Fibroblast of skin of scalp (primary cell): ENCODE measurements at regions not wholly inside any gene's neighbourhood (a gene's known extent, or its start where the extent isn't known, plus 50 kb on each side); places are given as distances from the start of the nearest gene placed in this dataset.

Source experiments
- DNase-seq: peaks from one replicate; pipeline ENCODE4 v3.0.0-alpha.2; 2013

DNA sequence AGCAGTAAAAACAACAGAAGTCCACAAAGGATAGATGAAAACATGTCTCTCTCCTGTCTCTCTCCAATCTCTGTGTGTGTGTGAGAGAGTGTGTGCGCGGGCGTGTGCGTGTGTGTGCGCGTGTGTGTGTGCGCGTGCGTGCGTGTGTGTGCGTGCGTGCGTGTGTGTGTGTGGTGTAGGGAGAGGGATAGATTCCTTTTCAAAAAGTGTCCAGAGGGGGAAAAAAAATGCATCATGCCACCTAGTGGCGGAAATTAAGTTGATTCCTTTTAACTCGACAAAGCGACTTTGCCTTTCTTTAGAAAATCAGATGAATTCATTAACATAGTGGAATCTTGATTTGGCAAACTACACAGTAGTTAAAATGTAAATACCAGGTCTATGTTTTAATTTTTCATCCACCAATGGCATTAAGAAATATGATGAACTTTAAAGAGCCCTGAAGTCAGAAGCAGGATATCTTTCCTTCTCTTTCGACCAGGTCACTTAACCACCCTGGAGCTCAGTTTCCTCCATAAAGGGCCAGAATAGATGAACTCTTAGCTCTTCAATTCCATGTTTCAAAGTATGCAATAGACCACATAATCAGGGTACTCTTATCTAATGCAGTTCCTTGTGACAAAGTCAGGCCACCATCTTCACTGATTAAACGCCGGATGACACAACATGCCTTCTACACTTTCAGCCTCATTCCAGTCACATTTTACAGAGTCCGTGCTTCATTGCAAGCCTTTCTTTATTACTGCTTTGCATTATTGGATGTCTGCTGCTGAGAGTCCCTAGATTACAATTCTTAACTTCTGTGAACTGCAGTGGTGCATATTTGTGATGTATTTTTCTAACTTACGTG, 162.8 kb downstream of the FBXO8 start:
- DNase-seq: peak; percentile 82

- DNase-seq: no peak
Observed at GRCh38 chr4:174119830-174120229, 163.6 kb downstream of the FBXO8 start.

- DNase-seq: peak; percentile 29
Observed at GRCh38 chr4:174119051-174119450, 164.4 kb downstream of the FBXO8 start.

DNA sequence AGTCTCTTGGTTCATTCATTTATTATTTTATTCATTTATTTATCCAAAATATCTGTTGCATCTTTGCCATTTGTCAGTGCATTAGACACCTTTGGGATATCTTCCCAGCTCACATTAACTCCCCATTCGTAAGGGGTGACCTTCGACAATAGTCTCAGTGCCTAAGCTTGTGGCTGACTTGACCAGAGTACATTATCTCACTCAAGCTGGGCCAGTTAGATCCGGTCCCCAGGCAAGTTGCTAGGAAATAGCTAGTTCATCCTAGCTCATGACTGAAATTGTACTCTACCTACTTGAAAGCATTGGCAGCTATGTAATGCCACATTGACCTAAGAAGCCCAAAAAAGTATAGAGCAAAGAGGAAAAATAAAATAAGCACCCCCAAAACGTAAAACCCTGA, 165.3 kb downstream of the FBXO8 start:
- no peak for DNase-seq

DNA sequence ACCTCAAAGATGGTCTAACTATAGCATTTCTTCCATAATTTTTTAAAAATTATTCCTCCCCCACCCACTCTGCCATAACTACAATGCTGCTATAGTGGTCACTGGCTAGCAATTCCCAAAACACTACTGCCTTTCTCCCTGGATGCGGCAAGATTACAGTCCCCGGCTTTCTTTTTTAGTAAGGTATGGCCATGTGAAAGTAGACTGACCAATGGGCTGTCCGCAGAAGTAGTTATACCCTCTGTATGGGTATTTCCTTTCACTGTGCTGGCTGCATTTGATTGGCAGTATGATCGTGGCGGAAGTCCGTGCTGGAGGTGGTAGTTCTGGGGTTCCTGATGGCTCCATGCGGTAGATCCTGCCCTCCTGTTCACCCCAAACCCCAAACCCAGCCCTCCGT, 166.0 kb downstream of the FBXO8 start:
- DNase-seq: no peak

GRCh38 chr4:174116021-174116420, 167.4 kb downstream of the FBXO8 start:
- no peak for DNase-seq

DNA sequence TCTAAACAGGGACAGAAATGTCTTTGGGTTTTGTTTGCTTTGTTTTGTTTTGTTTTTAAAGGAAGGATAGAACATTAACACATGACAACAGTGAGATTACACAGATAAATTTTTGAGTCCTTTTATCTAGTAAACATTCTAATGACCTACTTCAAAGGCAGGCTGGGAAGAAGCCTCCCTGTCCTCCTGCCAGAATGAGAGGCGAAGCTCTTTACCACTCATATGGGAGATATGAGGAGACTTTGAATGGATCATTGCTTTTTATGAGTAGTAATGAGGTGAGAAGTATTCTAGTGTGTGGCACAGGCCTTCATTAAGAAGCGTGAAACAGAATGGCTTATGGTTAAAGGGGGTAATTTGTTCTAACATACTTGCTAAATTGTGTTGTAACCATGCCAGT, 172.0 kb downstream of the FBXO8 start:
- no peak for DNase-seq

GRCh38 chr4:174110180-174110579, 173.3 kb downstream of the FBXO8 start:
- no peak for DNase-seq

DNA sequence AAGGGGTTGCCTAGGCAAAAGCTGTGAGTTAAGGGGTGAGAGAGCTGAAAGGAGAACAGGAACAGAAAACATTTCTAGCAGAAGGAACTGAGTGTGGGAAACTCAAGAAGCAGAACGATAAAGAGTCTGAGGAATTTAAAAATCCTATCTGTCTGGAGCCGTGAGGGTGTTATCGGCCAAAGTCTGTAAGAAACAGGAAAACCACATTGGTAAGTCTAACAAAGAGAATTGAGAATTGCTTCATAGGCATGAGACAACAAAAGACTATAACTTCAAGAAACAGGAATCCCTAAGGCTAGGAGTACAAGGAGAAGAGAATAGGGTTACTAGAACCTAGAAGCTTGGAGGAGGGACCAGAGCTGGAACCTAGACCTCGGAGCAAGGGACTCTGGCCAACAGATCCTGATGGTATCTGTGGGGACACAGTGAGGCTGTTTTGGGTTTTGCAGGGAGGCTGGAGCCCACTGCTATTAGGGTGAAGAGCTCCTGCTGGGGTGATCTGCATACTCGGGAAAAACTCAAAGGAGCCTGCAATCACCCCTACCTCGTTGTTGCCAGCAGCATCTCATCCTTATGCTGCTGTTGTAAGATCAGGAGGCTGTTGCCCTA, 175.6 kb downstream of the FBXO8 start:
- no peak for DNase-seq

- no peak for DNase-seq
Observed at GRCh38 chr4:174105202-174105601, 178.3 kb downstream of the FBXO8 start.

DNA sequence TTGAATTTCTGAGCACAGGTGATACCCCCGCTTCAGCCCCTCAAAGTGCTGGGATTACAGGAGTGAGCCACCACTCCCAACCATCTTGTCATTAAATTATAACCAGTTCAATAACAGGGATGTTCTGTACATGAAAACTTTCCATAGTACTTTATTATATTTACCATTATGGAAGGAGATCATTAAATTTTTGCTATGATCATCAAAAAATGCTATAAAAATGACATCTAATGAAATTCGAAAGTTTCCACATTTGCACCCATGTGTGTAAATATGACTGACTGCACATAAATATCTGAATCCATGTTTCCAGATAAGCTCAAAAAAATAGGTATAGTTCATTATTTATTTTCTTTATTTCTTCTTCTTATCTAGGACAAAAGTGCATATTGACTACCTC, 182.6 kb downstream of the FBXO8 start:
- DNase-seq: no peak

DNA sequence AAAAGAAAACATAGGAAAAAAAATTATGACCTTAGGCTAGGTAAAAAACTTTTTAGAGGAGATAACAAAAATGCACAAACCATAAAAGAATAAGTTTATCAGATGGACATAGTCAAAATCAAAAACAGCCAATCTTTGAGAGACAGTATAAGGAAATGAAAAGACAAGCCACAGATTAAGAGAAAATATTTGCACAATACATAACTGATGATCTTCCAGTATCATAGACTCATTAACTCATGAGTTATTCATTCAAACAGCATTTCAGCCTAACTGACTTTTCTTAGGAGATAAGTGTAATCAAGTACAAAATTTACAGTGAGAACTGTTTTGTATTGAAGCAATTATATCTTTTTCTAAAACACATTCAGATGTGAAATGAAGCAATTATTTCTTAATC, 183.8 kb downstream of the FBXO8 start:
- no peak for DNase-seq

DNA sequence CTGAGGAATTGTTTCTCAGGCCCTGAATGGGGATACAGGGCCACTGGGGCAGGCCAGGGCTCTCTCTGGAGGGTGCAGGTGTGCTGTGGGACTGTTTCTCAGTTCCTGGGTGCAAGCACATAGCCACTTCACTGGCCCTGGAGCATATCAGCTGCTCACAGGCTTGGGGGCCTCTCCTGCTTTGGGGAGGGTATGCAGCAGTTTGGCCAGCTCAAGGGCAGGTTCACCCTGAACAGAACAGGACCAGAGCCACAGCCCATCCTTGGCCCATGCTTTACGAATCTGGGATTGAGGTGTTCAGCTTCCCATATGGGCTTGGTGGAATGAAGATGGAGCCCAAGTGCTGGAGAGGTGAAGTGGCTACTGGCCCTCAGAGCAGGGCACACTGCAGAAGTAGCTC, 186.5 kb downstream of the FBXO8 start:
- no peak for DNase-seq

DNA sequence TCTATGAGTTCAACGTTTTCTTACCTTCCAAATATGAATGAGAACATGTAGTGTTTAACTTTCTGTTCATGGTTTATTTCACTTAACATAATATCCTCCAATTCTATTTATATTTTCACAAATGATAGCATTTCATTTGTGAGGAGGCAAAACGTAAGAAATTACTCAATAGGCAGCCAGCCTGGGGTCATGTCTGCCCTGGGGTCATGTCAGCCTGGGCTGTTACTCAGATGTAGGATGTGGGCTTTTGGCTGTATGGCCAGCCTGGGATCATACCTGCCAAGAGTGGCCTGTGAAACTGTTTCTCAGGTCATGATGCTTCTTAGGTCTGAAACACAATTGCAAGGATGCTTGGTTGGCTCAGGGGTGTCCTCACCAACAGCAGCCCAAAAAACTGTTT, 187.0 kb downstream of the FBXO8 start:
- no peak for DNase-seq

DNA sequence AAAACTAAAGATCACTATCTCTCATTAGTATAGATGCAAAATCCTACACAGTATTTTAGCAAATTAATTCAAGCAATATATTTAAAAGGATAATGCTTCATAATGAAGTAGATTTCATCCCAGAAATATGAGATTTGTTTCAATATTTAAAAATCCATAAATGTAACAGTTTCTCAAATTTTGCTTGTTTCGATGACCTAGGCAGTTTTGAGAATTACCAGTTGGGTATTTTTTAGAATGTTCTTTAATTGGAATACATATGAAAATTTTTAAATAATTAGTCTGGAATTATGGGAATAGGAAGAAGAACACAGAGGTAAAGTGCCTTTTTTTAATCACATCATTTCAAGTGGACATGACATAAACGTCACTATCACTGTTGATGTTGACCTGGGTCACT, 192.3 kb downstream of the FBXO8 start:
- DNase-seq: no peak

- no peak for DNase-seq
Observed at GRCh38 chr4:174089711-174090110, 193.8 kb downstream of the FBXO8 start.

DNA sequence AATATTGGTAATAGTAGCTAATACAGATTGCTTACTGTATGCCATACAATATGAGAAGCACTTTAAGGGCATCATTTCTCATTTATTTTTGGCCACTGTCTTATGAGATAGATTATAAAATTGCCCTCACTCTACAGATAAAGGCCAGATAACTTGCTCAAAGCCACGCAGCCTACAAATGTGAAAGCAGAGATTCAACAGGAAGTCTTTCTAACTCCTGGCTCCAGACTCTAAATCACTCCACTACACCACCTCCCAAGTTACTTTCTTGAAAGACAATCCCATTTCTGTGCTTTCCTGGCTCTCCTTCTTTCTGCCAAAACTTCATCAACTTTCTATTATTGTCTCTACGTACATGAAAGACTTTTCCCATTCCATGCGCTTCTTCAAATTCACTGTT, 194.7 kb downstream of the FBXO8 start:
- DNase-seq: no peak

- DNase-seq: no peak
Observed at GRCh38 chr4:174086829-174087799, 196.4 kb downstream of the FBXO8 start.

DNA sequence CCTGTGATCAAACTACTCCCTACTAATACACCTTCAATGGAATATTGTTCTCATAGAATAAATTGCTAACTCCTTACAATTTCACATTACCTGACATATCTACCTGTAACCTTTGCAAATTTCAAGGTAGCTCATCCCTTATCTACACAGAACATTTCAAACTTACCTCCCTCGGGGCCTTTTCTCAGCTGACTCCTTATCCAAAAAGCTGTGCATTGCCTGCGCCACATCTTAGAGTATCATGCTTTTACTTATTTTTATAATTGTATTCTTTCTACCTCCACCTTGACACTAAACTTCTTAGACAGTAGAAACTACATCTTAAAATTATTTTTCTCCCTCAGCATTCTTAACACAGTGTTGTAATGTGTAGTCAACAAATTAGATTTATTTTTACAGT, 198.5 kb downstream of the FBXO8 start:
- DNase-seq: no peak

- peak; percentile 1 for DNase-seq
Observed at GRCh38 chr4:174084542-174084941, 198.9 kb downstream of the FBXO8 start.

DNA sequence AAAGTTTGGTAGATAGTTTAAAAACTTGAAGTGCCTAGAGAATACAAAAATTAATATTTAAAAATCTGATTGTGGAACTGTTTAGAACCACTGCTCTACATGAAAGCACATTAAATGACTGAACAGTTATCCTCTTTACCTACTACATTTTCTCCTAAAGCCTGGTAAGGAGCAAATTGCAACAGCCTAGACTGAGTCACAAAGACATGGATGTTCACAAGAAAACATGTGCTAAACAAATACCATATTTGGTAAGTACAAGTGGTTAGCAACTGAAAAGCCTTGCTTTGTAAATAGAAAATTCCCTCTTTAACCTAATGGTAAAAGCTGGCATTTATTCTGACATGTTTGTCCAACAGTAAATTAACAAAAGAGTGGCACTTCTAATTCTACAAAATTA, 203.1 kb downstream of the FBXO8 start:
- DNase-seq: no peak

DNA sequence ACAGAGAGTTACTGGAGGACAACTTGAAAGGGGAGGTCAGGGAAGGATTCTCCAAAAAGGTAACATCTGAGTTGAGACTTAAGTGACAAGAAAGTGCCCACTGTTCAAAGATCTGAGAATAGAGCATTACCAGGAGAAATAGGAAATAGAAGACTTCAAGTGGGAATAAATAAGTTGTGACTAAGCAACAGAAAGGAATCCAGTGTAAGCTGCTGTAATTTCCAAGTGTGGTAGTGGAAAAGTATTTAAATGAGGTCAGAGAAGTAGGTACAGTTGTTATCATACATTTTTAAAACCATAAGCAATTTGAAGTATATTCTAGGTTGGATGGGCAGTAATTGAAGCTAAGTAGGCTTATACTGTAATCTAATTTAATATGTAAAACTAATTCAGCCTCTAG, 211.9 kb downstream of the FBXO8 start:
- DNase-seq: no peak

DNA sequence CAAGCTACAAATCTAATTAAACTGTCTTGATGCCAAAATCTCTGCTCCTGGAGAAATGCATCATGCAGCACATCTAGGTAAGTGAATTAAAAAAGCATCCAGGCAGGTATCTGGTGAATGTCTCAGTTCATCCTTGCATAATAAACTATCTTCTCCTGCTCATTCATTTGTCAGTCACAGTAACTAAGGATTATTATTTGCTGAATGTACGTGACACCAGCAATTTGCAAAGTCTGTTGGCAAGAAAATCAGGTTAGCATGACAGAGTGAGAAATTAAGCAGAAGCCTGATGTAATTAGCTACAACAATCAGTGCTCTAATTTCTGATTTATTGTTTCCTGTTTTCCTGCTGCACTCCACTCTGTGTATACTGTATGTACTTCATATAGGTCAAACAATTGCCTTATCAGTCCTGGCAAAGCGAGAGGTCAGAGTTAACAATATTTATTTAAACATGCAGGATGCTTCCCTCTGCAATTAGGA, 213.6 kb downstream of the FBXO8 start:
- no peak for DNase-seq
